Kidney epithelial cell (primary cell): ENCODE measurements at regions not wholly inside any gene's neighbourhood (a gene's known extent, or its start where the extent isn't known, plus 50 kb on each side); places are given as distances from the start of the nearest gene placed in this dataset.
A peak's percentile ranks its signal among the peaks of the same experiment; 100 is the strongest.

Experiments used
- DNase-seq: peaks from one replicate; pipeline ENCODE4 v3.0.0-alpha.2; 2010; ENCODE audit warnings: low read depth
- H3K27me3 ChIP-seq: 2 replicates; pipeline ENCODE4 v1.6.0; 2011; ENCODE audit warnings: low read length; ENCODE audit not compliant: control insufficient read depth, insufficient read depth
- H3K36me3 ChIP-seq: 2 replicates; pipeline ENCODE4 v1.5.1; 2011; ENCODE audit warnings: low read length; ENCODE audit not compliant: control insufficient read depth, insufficient read depth
- H3K4me3 ChIP-seq: 2 replicates; pipeline ENCODE4 v1.5.1; 2011; ENCODE audit warnings: low read depth, mild to moderate bottlenecking, control low read depth, low read length
- TF ChIP-seq, protein P1 (sequence below): IDR thresholded peaks from 2 replicates; pipeline ENCODE4 v1.5.1; 2011; ENCODE audit warnings: mild to moderate bottlenecking, moderate library complexity, low read length, control low read depth, inconsistent platforms; ENCODE audit not compliant: insufficient read depth, poor library complexity, severe bottlenecking

DNA sequence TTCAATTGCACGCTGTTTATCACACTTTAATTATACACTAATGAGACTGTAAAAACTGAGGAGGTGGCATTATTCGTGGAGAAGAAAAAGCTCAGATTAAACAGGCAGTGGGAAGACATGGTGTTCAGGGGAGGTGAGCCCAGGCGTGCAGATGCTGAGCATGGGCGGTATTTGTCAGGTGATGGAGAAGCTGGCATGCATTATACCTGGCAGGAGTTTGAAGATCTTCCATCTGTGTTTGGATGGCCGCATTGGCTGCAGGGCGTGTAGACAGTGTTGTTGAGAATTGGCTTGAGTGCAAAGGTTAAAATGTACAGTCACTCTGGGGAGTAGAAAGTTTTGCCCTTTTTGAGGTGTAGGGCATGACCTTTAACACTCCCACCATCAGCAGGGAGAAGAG is 213.8 kb downstream of the ERMARD start:
- Histone ChIP-seq H3K4me3 (no peak overlapping the region), H3K36me3 (no peaks in the 10 kb centered on the region), H3K27me3 (peaks cover 29% of the 10 kb centered on the region)
- TF ChIP-seq, protein P1, sequence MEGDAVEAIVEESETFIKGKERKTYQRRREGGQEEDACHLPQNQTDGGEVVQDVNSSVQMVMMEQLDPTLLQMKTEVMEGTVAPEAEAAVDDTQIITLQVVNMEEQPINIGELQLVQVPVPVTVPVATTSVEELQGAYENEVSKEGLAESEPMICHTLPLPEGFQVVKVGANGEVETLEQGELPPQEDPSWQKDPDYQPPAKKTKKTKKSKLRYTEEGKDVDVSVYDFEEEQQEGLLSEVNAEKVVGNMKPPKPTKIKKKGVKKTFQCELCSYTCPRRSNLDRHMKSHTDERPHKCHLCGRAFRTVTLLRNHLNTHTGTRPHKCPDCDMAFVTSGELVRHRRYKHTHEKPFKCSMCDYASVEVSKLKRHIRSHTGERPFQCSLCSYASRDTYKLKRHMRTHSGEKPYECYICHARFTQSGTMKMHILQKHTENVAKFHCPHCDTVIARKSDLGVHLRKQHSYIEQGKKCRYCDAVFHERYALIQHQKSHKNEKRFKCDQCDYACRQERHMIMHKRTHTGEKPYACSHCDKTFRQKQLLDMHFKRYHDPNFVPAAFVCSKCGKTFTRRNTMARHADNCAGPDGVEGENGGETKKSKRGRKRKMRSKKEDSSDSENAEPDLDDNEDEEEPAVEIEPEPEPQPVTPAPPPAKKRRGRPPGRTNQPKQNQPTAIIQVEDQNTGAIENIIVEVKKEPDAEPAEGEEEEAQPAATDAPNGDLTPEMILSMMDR, result no peak
- no peak for DNase-seq

DNA sequence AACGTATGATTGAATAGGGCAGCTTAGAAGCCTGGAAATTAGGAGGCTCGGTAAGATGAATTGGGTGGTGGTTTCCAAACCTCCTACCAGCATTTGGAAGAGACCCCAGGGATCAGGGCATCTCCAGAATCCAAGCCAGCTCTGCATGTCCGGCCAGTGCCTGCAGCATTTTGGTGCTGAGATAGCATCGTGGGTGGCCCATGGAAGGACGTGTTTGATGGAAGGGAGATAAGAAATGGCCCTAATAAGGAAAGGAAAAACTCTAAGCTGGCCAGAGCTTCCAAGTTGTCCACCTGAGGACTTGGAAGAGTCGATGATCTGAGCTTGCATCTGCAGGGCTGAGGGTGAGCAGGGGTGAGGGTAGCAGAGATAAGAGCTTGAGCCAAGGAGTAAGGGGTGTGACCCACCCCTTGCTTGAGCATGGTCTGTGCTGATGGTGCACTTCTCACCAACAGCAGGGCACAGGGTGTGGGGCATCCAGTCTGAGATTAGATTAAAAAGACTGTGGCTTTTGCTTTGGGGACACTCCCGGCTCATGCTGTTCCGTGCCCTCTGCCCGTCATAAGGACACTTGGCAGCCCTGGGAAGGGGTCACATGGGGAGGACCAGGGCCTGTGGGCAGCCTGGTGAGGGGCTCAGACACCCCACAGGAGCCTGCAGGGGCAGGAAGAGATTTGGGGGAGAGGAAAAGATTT is 213.2 kb downstream of the ERMARD start:
- no peak for DNase-seq
- TF ChIP-seq, protein P1, result no peak
- no peak overlapping the region for H3K4me3 ChIP-seq
- no peaks in the 10 kb centered on the region for H3K36me3 ChIP-seq
- H3K27me3 ChIP-seq, result peaks cover 29% of the 10 kb centered on the region

DNA sequence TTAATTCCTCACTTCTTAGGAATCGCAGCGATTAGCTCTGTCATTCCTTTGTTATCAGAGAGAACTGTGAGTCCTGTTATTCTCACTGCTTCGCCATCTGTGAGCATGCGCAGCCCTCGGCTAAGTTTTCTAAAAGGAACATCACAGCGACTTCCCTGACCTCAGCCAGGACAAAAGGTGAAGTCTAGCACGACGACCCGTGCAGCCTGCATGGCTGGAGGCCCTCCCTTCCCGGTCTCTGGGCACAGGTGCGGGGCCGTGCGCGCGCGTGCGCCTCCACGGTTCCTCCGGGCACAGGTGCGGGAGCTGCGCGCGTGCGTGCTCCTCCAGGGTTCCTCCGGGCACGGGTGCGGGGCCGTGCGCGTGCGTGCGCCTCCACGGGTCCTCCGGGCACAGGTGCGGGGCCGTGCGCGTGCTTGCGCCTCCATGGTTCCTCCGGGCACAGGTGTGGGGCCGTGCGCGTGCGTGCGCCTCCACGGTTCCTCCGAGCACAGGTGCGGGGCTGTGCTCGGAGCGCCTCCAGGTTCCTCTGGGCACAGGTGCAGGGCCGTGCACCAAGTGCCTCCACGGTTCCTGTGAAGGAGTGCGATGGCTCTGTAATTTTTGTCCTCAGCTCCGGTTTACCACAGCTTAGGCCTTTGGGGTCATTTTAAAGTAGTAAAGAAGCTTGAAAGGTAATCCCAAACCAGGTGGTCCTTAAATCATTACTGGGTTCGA is 212.3 kb downstream of the ERMARD start:
- Histone ChIP-seq H3K4me3 (no peak overlapping the region), H3K27me3 (peaks cover 29% of the 10 kb centered on the region), H3K36me3 (no peaks in the 10 kb centered on the region)
- TF ChIP-seq, protein P1, result no peak
- DNase-seq, result no peak

DNA sequence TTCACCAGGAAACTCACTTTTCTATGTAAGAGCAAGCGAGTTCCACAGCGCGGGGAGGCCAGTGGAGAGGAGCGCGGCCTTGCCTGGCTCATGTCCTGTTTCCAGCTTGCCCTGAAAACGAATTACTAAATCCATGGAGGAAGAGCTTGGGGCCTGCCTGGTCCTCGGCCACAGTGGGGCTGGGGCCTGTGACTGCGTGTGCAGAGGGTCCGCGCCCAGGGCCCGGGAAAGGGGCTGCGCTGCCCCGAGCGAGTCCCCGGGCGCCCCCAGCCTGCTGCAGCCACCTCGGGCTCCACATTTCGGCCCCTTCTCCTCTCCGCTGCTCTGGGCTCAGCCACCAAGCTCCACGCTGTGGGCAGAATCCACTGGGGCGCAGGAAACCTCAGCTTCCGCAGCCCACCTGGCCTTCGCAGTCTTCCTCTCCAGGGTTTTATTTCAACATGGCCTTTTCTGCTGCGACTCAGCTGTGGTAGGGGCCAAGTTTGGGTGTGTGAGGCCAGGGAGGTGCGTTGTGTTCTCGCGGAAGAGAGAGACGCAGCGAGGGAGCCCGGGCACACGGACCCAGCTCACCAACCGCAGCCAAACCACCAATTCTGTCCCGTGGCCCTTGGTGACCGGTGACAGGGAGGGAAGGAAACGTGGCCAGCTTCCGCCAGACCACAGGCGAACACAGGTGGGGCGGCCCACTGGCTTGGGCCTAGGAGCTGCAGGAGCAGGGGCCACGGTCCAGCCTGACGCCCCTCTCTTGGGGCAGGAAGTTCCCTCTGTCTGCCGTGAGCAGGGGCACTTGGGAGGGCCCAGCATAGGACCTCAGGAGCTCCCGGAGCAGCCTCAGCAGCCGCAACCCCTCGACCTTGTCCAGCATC is 211.4 kb downstream of the ERMARD start:
- Histone ChIP-seq H3K27me3 (peaks cover 29% of the 10 kb centered on the region), H3K4me3 (no peak overlapping the region), H3K36me3 (no peaks in the 10 kb centered on the region)
- DNase-seq, result no peak
- TF ChIP-seq, protein P1, result no peak

DNA sequence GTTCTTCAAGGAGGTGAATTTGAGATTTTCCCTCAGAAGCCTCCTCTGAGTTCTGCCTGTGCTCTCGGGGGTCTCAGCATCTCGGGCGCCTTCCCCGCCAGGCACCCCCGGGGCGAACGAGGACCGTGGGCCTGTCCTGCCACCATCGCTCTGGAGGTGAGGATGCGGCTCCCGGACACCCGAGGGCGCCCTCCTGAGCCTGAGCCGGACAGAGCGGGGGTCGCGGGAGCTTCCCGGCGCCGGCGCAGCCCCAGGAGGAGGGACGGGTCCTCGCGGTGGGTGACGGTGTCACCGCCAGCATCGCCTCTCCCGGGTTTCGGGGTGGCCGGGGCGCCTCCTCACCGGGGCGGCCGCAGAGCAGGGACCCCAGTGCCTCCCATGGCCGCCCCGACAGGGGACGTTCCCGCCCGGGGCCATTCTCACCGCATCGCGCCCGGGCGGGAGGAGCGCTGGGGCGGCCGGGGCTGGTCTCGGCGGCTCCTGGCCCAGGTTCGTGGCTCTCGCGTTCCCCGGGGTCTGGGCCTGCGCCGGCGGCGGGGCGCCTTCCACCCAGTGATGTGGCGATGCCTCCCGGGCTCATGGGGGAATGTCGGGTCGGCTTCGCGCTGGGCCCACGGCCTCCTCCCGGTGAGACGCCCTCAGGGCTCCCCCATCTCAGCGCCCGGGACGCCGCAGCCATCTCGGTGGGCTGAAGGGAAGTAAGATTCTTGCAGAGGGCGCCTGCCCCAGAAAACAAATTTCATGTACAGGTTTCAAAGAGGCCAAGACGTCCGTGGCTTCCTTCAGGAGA is 210.5 kb downstream of the ERMARD start:
- H3K27me3 ChIP-seq, result peaks cover 29% of the 10 kb centered on the region
- H3K36me3 ChIP-seq, result no peaks in the 10 kb centered on the region
- TF ChIP-seq, protein P1, result peak; percentile 49
- no peak for DNase-seq
- H3K4me3 ChIP-seq, result peak overlapping the region; percentile 3
